GM12878 (cell line): ENCODE measurements at regions not wholly inside any gene's neighbourhood (a gene's known extent, or its start where the extent isn't known, plus 50 kb on each side); places are given as distances from the start of the nearest gene placed in this dataset.

ENCODE experiments used
- ATAC-seq: fragments of 200-7000 bp; cut with Tn5 transposase; 3 replicates; pipeline ENCODE4 v1.9.1; 2020; ENCODE audit warnings: mild to moderate bottlenecking, moderate library complexity
- BruUV-seq: library from RNA; stranded (reverse); fragments of 400-500 nt; replicated peaks from 2 replicates; lab custom pipeline; 2021; lab: Mats Ljungman, UMichigan
- CTCF ChIA-PET: fragments of 300-600 bp; sonication (Branson Sonifier 250); formaldehyde crosslinking; extraction: SDS; loops from one replicate; lab custom pipeline; 2021; ENCODE audit warnings: inconsistent platforms; lab: Yijun Ruan, JAX
- POLR2A ChIA-PET: fragments of 350-600 bp; formaldehyde crosslinking; extraction: SDS; loops from one replicate; lab custom pipeline; 2021; ENCODE audit warnings: inconsistent platforms; lab: Charles Lee
- RAD21 ChIA-PET: fragments of 300-600 bp; sonication (Branson Sonifier 250); formaldehyde crosslinking; loops from one replicate; lab custom pipeline; 2023; ENCODE audit warnings: antibody characterized with exemption; ENCODE audit not compliant: unreplicated experiment; lab: Charles Lee
- SMC1A ChIA-PET: fragments of 300-600 bp; sonication (Branson Sonifier 250); formaldehyde crosslinking; loops from one replicate; lab custom pipeline; 2023; ENCODE audit not compliant: unreplicated experiment, uncharacterized antibody; lab: Charles Lee
- DNase-seq: peaks from one replicate; pipeline ENCODE4 v3.0.0-alpha.2; 2011; ENCODE audit warnings: low read depth, low spot score
- FAIRE-seq: peaks from 3 replicates; lab custom pipeline; 2011; peaks lifted over from hg19 to GRCh38; lab: Jason Lieb, UNC
- H2AFZ ChIP-seq: 2 replicates; pipeline ENCODE4 v1.6.0; 2011; ENCODE audit warnings: low read depth, low read length, control low read depth; ENCODE audit not compliant: control insufficient read depth
- H3K27ac ChIP-seq: 2 replicates; pipeline ENCODE4 v1.5.1; 2011; ENCODE audit warnings: control low read depth; ENCODE audit not compliant: control insufficient read depth, insufficient read depth
- H3K27me3 ChIP-seq, 2 experiments: replicated peaks in 1 of 2; 2 replicates each; pipeline versions ENCODE4 v1.6.0 to v1.6.1; 2011; ENCODE audit warnings: low read length in 1 of 2; ENCODE audit not compliant: control insufficient read depth in 2 of 2, insufficient read depth in 2 of 2
- H3K36me3 ChIP-seq, 2 experiments: 2 replicates each; pipeline ENCODE4 v1.5.1; 2011; ENCODE audit warnings: low read length in 1 of 2; ENCODE audit not compliant: control insufficient read depth in 2 of 2, insufficient read depth in 2 of 2
- H3K4me1 ChIP-seq: 2 replicates; pipeline ENCODE4 v1.6.1; 2011; ENCODE audit warnings: mild to moderate bottlenecking, low read length, moderate library complexity, mixed read lengths; ENCODE audit not compliant: control insufficient read depth, insufficient read depth
- H3K4me2 ChIP-seq: 2 replicates; pipeline ENCODE4 v1.6.0; 2011; ENCODE audit warnings: control low read depth; ENCODE audit not compliant: control insufficient read depth, insufficient read depth
- H3K4me3 ChIP-seq: fragments of 200-600 bp; sonication (generic); 2 replicates; pipeline ENCODE4 v1.5.1; 2016
- H3K79me2 ChIP-seq: 2 replicates; pipeline ENCODE4 v1.6.0; 2011; ENCODE audit warnings: low read length; ENCODE audit not compliant: control insufficient read depth, insufficient read depth
- H3K9ac ChIP-seq: 2 replicates; pipeline ENCODE4 v1.8.0; 2011; ENCODE audit warnings: low read length, control low read depth, mixed read lengths; ENCODE audit not compliant: control insufficient read depth, insufficient read depth
- H3K9me3 ChIP-seq: replicated peaks from 3 replicates; pipeline ENCODE4 v1.5.1; 2011; ENCODE audit warnings: mild to moderate bottlenecking, low read length; ENCODE audit not compliant: control insufficient read depth, insufficient read depth
- H4K20me1 ChIP-seq: 2 replicates; pipeline ENCODE4 v1.6.0; 2011; ENCODE audit not compliant: control insufficient read depth, insufficient read depth
- ASH2L ChIP-seq: fragments of 300-600, 200-600 bp; sonication (generic); IDR thresholded peaks from 2 replicates; pipeline ENCODE4 v1.6.1; 2017; ENCODE audit warnings: low read depth, mild to moderate bottlenecking, borderline replicate concordance
- BRCA1 ChIP-seq: IDR thresholded peaks from 2 replicates; pipeline ENCODE4 v1.6.1; 2011; ENCODE audit warnings: low read depth, low read length, improper control_type of control experiment
- MEF2B ChIP-seq: fragments of 450-650 bp; IDR thresholded peaks from 2 replicates; pipeline ENCODE4 v1.6.1; 2018; ENCODE audit warnings: mild to moderate bottlenecking, moderate library complexity; ENCODE audit not compliant: partially characterized antibody, poor library complexity, severe bottlenecking
- NBN ChIP-seq: fragments of 450-650 bp; IDR thresholded peaks from 2 replicates; pipeline ENCODE4 v1.6.1; 2016
- NR2C1 ChIP-seq: fragments of 450-650 bp; IDR thresholded peaks from 2 replicates; pipeline ENCODE4 v1.6.1; 2017; ENCODE audit warnings: antibody characterized with exemption, mild to moderate bottlenecking, moderate library complexity
- PAX8 ChIP-seq: fragments of 450-650 bp; IDR thresholded peaks from 2 replicates; pipeline ENCODE4 v1.6.1; 2017; ENCODE audit warnings: mild to moderate bottlenecking, moderate library complexity
- PML ChIP-seq: IDR thresholded peaks from 2 replicates; pipeline ENCODE4 v1.6.1; 2012; ENCODE audit warnings: low read length, inconsistent platforms
- SUZ12 ChIP-seq: fragments of 200-600 bp; sonication (generic); IDR thresholded peaks from one replicate; pipeline ENCODE4 v1.6.1; 2018; ENCODE audit warnings: antibody characterized with exemption, mild to moderate bottlenecking; ENCODE audit not compliant: unreplicated experiment
- TBL1XR1 ChIP-seq: IDR thresholded peaks from 2 replicates; pipeline ENCODE4 v1.6.1; 2012; ENCODE audit warnings: low read depth, low read length, improper control_type of control experiment
- TCF12 ChIP-seq: IDR thresholded peaks from 2 replicates; pipeline ENCODE4 v1.6.1; 2011; ENCODE audit warnings: low read depth, mild to moderate bottlenecking, low read length
- ZBED1 ChIP-seq: IDR thresholded peaks from 2 replicates; pipeline ENCODE4 v1.6.1; 2016; ENCODE audit warnings: borderline replicate concordance
- WGBS: methylation state at CpG from one replicate; pipeline ENCODE4 v1.1.6; 2016; ENCODE audit warnings: low lambda C conversion rate; ENCODE audit not compliant: insufficient replicate concordance, insufficient coverage; ENCODE audit errors: missing lambda C conversion rate; 5-methylcytosine and 5-hydroxymethylcytosine counted together
- in situ Hi-C: fragments of 300-500 bp; cut with MboI; formaldehyde crosslinking; loops from 9 replicates; pipeline ENCODE4 v1.14.3; 2018; ENCODE audit warnings: mixed read lengths
- intact Hi-C: fragments of 100-400 bp; cut with micrococcal nuclease; formaldehyde crosslinking; loops from one replicate; pipeline ENCODE4 v1.14.2; 2022; ENCODE audit not compliant: unreplicated experiment
- TF ChIP-seq, protein P1 (sequence below): IDR thresholded peaks from 2 replicates; pipeline ENCODE4 v1.6.1; 2012; ENCODE audit warnings: mild to moderate bottlenecking, low read depth, low read length
- TF ChIP-seq, protein P2 (sequence below): IDR thresholded peaks from 2 replicates; pipeline ENCODE4 v1.6.1; 2011; ENCODE audit warnings: borderline replicate concordance, low read depth, mild to moderate bottlenecking, moderate library complexity, low read length; ENCODE audit not compliant: insufficient read depth, poor library complexity, severe bottlenecking
- TF ChIP-seq, protein P3 (sequence below): fragments of 450-650 bp; IDR thresholded peaks from 2 replicates; pipeline ENCODE4 v1.6.1; 2018; ENCODE audit warnings: mild to moderate bottlenecking, low read depth, moderate library complexity; ENCODE audit not compliant: partially characterized antibody

DNA sequence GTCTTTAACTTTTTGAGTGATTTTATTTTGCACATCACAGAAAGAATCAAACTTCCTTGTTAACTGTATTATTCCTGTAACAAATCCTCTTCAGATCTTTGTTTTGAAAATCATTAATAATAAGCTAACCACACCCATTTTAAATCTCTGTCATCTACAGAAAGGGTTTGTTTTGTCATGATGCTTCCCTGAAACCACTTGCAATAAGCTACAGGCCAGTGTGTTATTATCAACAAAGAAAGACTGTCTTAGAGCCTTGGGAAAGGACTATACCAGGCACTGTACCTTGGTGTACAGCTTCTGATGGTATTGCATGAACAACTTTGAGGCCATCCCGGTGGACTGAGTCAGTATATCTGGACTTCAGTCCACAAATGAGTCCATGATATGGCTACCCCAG is 145.3 kb upstream of the FAM3C start:
- CTCF ChIA-PET = interaction anchor here (1.0 to 2.1 kb wide), 4 partner anchors 11 to 174 kb away, joined by 3 to 13 read pairs (median 3); no protein-coding TSS in a partner anchor
- RAD21 ChIA-PET = interaction anchor here (1.4 kb wide), 1 partner anchor 174 kb away, joined by 5 read pairs; no protein-coding TSS in a partner anchor
- no peak overlapping the region for H3K4me2 ChIP-seq
- intact Hi-C loops (no loop called here), in situ Hi-C loops (loop anchor here (25.0 kb wide), 1 partner anchor 579 kb away; the partner anchor contains the start of gene ING3)
- no TSS peak for BruUV-seq
- no peaks in the 10 kb centered on the region for H4K20me1 ChIP-seq
- no peak overlapping the region for H3K4me3 ChIP-seq
- POLR2A ChIA-PET = interaction anchor here (1.1 kb wide), 1 partner anchor 10 kb away, joined by 3 read pairs; no protein-coding TSS in a partner anchor
- SMC1A ChIA-PET = interaction anchor here (0.6 to 2.2 kb wide), 5 partner anchors 11 to 1228 kb away, joined by 3 to 7 read pairs (median 3); no protein-coding TSS in a partner anchor
- no peak overlapping the region for H3K27ac ChIP-seq
- H3K36me3 ChIP-seq = no peaks in the 10 kb centered on the region
- no peaks in the 10 kb centered on the region for H3K27me3 ChIP-seq
- 95% methylated on average over 1 of the region's 1 CpG for WGBS
- no peak overlapping the region for H2AFZ ChIP-seq
- H3K9me3 ChIP-seq = peaks cover 3% of the 10 kb centered on the region; the same call in 2 of the 3 replicates
- no peaks in the 10 kb centered on the region for H3K4me1 ChIP-seq
- no peak for DNase-seq
- ATAC-seq = no peak
- no peak overlapping the region for H3K9ac ChIP-seq
- FAIRE-seq = no peak
- no peaks in the 10 kb centered on the region for H3K79me2 ChIP-seq
- TF ChIP-seq NBN = no peak
- TF ChIP-seq PML = no peak
- TF ChIP-seq ASH2L = no peak
- TF ChIP-seq, protein P1, sequence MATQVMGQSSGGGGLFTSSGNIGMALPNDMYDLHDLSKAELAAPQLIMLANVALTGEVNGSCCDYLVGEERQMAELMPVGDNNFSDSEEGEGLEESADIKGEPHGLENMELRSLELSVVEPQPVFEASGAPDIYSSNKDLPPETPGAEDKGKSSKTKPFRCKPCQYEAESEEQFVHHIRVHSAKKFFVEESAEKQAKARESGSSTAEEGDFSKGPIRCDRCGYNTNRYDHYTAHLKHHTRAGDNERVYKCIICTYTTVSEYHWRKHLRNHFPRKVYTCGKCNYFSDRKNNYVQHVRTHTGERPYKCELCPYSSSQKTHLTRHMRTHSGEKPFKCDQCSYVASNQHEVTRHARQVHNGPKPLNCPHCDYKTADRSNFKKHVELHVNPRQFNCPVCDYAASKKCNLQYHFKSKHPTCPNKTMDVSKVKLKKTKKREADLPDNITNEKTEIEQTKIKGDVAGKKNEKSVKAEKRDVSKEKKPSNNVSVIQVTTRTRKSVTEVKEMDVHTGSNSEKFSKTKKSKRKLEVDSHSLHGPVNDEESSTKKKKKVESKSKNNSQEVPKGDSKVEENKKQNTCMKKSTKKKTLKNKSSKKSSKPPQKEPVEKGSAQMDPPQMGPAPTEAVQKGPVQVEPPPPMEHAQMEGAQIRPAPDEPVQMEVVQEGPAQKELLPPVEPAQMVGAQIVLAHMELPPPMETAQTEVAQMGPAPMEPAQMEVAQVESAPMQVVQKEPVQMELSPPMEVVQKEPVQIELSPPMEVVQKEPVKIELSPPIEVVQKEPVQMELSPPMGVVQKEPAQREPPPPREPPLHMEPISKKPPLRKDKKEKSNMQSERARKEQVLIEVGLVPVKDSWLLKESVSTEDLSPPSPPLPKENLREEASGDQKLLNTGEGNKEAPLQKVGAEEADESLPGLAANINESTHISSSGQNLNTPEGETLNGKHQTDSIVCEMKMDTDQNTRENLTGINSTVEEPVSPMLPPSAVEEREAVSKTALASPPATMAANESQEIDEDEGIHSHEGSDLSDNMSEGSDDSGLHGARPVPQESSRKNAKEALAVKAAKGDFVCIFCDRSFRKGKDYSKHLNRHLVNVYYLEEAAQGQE = no peak
- TF ChIP-seq ZBED1 = no peak
- no peak for TF ChIP-seq MEF2B
- TF ChIP-seq PAX8 = no peak
- no peak for TF ChIP-seq TCF12
- TF ChIP-seq, protein P2, sequence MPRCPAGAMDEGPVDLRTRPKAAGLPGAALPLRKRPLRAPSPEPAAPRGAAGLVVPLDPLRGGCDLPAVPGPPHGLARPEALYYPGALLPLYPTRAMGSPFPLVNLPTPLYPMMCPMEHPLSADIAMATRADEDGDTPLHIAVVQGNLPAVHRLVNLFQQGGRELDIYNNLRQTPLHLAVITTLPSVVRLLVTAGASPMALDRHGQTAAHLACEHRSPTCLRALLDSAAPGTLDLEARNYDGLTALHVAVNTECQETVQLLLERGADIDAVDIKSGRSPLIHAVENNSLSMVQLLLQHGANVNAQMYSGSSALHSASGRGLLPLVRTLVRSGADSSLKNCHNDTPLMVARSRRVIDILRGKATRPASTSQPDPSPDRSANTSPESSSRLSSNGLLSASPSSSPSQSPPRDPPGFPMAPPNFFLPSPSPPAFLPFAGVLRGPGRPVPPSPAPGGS = no peak
- no peak for TF ChIP-seq TBL1XR1
- TF ChIP-seq, protein P3, sequence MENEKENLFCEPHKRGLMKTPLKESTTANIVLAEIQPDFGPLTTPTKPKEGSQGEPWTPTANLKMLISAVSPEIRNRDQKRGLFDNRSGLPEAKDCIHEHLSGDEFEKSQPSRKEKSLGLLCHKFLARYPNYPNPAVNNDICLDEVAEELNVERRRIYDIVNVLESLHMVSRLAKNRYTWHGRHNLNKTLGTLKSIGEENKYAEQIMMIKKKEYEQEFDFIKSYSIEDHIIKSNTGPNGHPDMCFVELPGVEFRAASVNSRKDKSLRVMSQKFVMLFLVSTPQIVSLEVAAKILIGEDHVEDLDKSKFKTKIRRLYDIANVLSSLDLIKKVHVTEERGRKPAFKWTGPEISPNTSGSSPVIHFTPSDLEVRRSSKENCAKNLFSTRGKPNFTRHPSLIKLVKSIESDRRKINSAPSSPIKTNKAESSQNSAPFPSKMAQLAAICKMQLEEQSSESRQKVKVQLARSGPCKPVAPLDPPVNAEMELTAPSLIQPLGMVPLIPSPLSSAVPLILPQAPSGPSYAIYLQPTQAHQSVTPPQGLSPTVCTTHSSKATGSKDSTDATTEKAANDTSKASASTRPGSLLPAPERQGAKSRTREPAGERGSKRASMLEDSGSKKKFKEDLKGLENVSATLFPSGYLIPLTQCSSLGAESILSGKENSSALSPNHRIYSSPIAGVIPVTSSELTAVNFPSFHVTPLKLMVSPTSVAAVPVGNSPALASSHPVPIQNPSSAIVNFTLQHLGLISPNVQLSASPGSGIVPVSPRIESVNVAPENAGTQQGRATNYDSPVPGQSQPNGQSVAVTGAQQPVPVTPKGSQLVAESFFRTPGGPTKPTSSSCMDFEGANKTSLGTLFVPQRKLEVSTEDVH = no peak
- no peak for TF ChIP-seq NR2C1
- TF ChIP-seq SUZ12 = no peak
- no peak for TF ChIP-seq BRCA1
